Activated naive CD8-positive, alpha-beta T cell treated with anti-CD3 and anti-CD28 coated beads, Interleukin-2, amount 50 U/mL, for 24 hours (primary cell): ENCODE measurements at regions not wholly inside any gene's neighbourhood (a gene's known extent, or its start where the extent isn't known, plus 50 kb on each side); places are given as distances from the start of the nearest gene placed in this dataset.
A peak's percentile ranks its signal among the peaks of the same experiment; 100 is the strongest.

Experiments
- ATAC-seq: fragments of 150-1000 bp; cut with Tn5 transposase; one replicate; pipeline ENCODE4 v1.10.0; 2021
- DNase-seq: peaks from one replicate; pipeline ENCODE4 v3.0.0; 2021
- H3K27ac Mint-ChIP-seq: one replicate; pipeline ENCODE4 v1.8.0; 2021; ENCODE audit warnings: mild to moderate bottlenecking, mixed read lengths
- H3K27me3 Mint-ChIP-seq: one replicate; pipeline ENCODE4 v1.8.0; 2021; ENCODE audit warnings: mixed read lengths
- H3K36me3 Mint-ChIP-seq: one replicate; pipeline ENCODE4 v1.8.0; 2021; ENCODE audit warnings: low read depth, mixed read lengths
- H3K4me1 Mint-ChIP-seq: one replicate; pipeline ENCODE4 v1.8.0; 2021; ENCODE audit warnings: mixed read lengths
- H3K4me3 Mint-ChIP-seq: one replicate; pipeline ENCODE4 v1.8.0; 2021; ENCODE audit warnings: mild to moderate bottlenecking, moderate library complexity, mixed read lengths
- H3K9me3 Mint-ChIP-seq: one replicate; pipeline ENCODE4 v1.8.0; 2021; ENCODE audit warnings: mixed read lengths

DNA sequence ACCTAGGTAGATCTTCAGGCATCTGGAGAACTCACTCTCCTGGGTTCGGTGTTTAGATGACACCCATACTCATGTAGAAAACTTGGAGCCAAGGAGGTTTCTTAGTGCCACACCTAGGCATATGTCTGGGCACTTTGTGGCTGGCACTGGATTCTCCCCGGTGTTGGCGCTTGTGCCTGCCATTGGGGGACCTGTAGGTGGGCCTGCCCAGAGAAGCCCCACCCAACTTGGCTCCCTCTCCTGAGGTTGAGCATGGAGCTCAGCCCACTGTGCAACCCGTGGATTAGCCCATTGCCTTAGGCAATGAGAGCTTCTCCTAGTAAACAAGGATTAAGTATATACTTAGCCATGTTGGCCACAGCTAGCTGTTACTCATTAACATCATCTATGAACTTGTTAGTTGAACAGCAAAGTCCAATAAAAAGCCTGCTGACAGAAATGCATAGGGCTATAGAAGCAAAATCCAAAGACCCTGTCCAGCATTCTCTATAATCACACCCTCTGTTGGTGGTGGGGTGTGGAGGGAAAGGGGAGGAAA, 335.5 kb upstream of the CHORDC1 start:
- Mint-ChIP-seq H3K4me3 (no peak overlapping the region), H3K27me3 (no peaks in the 10 kb centered on the region), H3K36me3 (peaks cover 2% of the 10 kb centered on the region), H3K9me3 (peaks cover 19% of the 10 kb centered on the region), H3K4me1 (no peaks in the 10 kb centered on the region), H3K27ac (no peak overlapping the region)
- no peak for ATAC-seq
- no peak for DNase-seq

DNA sequence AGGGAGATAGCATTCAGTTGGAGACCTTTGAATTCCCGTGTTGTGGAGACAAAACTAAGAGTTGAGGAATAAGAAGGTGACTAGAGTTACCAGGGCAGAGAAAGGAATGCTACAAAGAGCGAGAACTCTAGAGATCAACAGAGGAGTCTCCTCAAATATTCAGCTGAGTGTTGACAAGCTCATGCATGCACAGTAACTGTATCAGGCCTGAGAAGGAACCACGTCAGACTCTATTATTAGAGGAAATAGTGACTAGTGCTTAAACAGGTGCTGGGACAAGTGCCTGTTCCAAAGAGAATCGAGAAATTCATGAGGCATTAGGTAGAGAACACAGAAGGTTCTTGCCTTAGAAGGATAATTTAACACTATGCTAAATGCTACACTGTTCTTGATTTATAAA, 333.8 kb upstream of the CHORDC1 start:
- no peaks in the 10 kb centered on the region for H3K4me1 Mint-ChIP-seq
- H3K4me3 Mint-ChIP-seq: no peak overlapping the region
- no peak for DNase-seq
- H3K36me3 Mint-ChIP-seq: peaks cover 2% of the 10 kb centered on the region
- ATAC-seq: no peak
- peaks cover 19% of the 10 kb centered on the region for H3K9me3 Mint-ChIP-seq
- H3K27me3 Mint-ChIP-seq: no peaks in the 10 kb centered on the region
- no peak overlapping the region for H3K27ac Mint-ChIP-seq

DNA sequence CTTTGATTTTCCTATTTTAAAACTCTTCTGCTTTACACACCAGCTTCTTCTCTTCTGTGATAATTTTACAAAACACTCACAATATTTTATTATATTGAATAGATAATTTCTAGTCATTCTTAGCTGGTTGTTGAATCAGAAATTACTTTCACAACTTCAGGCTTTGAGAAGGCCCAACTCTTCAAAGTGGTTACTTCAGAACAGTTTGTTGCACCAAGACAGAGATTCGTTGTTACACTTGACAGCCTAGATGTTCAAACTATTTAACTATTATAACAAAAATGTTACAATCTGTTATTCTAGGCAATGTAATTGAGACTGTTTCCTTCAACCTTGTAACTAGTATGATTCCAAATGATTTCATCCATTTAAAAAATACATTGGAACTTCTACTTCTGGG, 333.2 kb upstream of the CHORDC1 start:
- Mint-ChIP-seq H3K27ac (no peak overlapping the region), H3K27me3 (no peaks in the 10 kb centered on the region), H3K36me3 (peaks cover 2% of the 10 kb centered on the region), H3K9me3 (peaks cover 19% of the 10 kb centered on the region), H3K4me3 (no peak overlapping the region), H3K4me1 (no peaks in the 10 kb centered on the region)
- DNase-seq (no peak), ATAC-seq (no peak)

DNA sequence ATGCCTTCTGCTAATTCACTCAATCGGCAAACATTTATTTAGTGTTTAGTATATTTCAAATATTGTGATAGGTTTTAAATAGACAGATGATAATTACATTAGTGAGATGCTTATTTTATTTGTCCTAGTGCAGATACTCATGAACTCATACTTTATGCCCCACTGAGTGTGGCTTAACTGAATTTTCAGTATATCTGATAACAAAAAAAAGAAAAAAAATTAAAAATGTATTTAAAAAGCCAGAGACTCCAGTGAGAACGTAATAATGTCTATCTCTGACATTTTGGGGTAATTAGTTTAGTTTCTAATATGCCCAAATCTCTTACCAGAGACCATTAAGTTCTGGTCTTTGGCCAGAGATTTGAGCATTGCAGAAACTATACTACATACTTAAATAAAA, 332.6 kb upstream of the CHORDC1 start:
- Mint-ChIP-seq H3K4me3 (no peak overlapping the region), H3K4me1 (no peaks in the 10 kb centered on the region), H3K27me3 (no peaks in the 10 kb centered on the region), H3K36me3 (peaks cover 2% of the 10 kb centered on the region), H3K27ac (no peak overlapping the region), H3K9me3 (peaks cover 15% of the 10 kb centered on the region)
- DNase-seq (no peak), ATAC-seq (no peak)

DNA sequence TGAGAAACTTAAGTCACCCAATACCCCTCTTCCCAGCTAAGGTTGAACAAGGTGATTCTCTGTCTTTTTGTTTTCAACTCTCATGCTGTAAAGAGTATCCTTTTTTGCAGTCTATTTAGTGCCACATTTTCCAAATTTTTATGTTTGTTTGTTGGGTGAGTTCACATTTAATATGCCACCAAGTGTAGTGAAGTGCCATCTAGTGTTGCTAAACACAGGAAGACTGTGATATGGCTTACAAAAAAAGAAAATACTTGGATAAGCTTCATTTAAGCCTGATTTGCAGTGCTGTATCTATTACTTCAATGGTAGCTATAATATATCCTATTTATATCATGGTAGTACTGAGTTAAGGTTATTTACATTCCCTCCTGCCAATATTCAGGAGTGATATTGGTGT, 319.2 kb upstream of the CHORDC1 start:
- ATAC-seq (no peak), DNase-seq (no peak)
- no peak overlapping the region for H3K27ac Mint-ChIP-seq
- H3K4me1 Mint-ChIP-seq: no peaks in the 10 kb centered on the region
- H3K36me3 Mint-ChIP-seq: no peaks in the 10 kb centered on the region
- no peak overlapping the region for H3K4me3 Mint-ChIP-seq
- H3K9me3 Mint-ChIP-seq: no peaks in the 10 kb centered on the region
- no peaks in the 10 kb centered on the region for H3K27me3 Mint-ChIP-seq

DNA sequence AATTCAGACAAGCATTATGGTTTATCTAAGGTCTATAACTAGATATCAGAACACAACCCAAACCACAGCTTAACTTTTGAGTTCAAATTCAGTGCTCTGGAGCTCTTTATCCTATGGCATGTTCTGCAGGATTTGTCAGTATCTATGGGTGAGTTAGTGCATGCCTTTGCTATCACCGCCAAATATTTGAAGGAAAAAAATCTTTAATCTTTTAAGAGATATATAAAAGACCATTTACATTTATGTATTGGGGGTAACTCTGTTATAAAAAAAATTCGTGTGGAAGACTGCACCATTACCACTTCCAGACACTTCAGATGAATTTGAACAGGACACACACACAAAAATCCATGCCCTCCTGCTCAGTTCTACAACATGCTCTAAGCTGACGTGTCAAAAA, 313.5 kb upstream of the CHORDC1 start:
- ATAC-seq: no peak
- Mint-ChIP-seq H3K9me3 (no peaks in the 10 kb centered on the region), H3K4me3 (no peak overlapping the region), H3K27ac (no peak overlapping the region), H3K36me3 (no peaks in the 10 kb centered on the region), H3K4me1 (no peaks in the 10 kb centered on the region), H3K27me3 (no peaks in the 10 kb centered on the region)
- DNase-seq: no peak

DNA sequence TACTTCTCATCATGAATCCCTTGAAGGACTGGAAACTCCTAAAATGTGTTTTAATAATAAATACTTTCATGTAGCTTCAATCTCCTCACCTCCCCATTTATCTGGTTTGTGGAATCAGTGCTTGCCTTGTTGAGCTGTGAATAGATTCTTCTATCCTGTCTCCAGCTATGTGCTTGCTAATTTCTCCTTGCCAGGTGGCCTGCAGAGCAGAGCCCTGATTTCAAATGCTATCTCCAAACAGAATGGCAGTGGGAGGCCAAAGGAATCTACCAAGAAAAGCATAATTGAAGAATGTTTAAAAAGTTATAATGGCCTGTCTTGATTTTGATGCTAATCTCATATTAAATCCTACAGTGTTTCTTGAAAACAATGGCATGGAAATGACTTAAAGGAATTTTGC, 309.3 kb upstream of the CHORDC1 start:
- Mint-ChIP-seq H3K36me3 (no peaks in the 10 kb centered on the region), H3K4me1 (no peaks in the 10 kb centered on the region), H3K27ac (no peak overlapping the region), H3K27me3 (no peaks in the 10 kb centered on the region), H3K9me3 (no peaks in the 10 kb centered on the region), H3K4me3 (no peak overlapping the region)
- no peak for DNase-seq
- no peak for ATAC-seq

DNA sequence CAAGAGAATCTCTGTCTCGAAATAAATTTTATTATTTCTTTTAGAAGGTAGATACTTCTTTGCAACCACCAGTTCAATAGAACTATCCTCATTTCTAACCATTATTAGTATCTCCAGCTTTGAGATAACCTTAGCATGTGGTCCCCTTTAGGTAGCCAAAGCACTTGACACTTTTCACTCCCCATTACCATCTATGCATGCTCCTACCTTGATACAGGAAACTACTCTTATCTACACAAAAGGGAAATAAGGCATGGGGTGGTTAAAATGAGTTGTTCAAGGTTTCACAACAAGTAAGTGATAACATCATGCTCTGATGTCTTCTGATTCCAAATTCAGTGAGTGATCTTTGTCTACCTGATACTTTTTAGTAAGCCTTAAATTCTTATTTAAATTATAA, 308.2 kb upstream of the CHORDC1 start:
- Mint-ChIP-seq H3K9me3 (no peaks in the 10 kb centered on the region), H3K4me1 (no peaks in the 10 kb centered on the region), H3K27ac (no peak overlapping the region), H3K27me3 (no peaks in the 10 kb centered on the region), H3K4me3 (no peak overlapping the region), H3K36me3 (no peaks in the 10 kb centered on the region)
- DNase-seq: no peak
- no peak for ATAC-seq

DNA sequence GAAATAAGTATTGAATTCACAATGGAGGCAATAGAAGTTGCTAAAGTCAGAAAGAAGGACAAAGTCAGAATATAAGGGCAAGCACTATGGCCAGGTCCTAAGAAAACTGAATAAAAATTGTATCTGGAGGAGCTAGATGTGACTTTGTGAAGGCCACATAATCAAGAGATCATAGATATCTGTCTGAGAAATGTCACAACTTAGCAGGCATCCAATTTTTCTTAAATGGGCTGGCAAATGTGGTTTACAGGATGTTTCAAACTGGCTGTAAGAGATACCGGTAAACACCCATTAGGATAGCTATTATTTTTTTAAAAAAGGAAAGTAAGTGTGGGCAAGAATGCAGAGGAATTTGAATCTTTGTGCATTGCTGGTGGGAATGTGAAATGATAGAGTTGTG, 303.1 kb upstream of the CHORDC1 start:
- DNase-seq (no peak), ATAC-seq (no peak)
- Mint-ChIP-seq H3K27me3 (no peaks in the 10 kb centered on the region), H3K4me3 (no peak overlapping the region), H3K27ac (no peak overlapping the region), H3K9me3 (no peaks in the 10 kb centered on the region), H3K4me1 (no peaks in the 10 kb centered on the region), H3K36me3 (no peaks in the 10 kb centered on the region)

DNA sequence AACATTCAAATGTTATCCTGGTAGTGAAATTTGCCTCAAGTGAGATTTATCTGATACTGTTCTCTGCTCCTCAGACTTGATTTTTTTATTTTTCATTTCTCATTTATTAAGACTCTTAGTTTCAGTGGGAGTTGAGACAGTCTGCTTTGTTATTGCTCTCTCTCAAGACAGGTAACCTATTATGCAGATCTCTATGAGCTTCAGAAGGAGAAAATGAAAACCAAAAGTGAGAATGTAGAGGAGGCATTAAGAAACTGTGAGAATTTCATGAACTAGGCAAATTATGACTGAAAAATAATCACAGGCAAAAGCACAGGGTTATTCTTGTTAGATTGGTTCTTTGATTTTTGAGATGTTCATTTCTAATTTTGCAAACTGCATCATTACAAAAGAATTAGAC, 290.0 kb upstream of the CHORDC1 start:
- Mint-ChIP-seq H3K4me3 (no peak overlapping the region), H3K27ac (no peak overlapping the region), H3K9me3 (peaks cover 17% of the 10 kb centered on the region), H3K4me1 (no peaks in the 10 kb centered on the region), H3K27me3 (no peaks in the 10 kb centered on the region), H3K36me3 (no peaks in the 10 kb centered on the region)
- no peak for DNase-seq
- no peak for ATAC-seq

DNA sequence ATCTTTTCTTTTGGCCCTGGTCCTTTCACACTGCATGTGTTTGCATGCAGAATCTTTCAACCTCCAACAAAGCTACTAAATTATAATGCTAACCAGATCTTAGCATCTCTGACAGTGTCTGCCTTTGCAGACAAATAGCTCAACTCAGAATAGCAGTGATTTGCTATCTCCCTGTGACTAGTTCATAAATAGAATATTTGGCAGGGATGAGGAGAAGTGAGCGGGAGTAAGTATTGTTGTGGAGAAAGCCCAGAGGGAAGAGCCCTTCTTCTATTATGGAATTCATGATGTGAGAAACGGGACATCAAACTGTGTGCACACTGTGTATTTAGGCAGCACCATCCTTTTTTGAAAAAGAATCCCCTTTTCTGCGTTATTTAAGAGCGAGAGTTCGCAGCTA, 288.0 kb upstream of the CHORDC1 start:
- no peak for ATAC-seq
- H3K27me3 Mint-ChIP-seq: no peaks in the 10 kb centered on the region
- no peaks in the 10 kb centered on the region for H3K4me1 Mint-ChIP-seq
- peaks cover 14% of the 10 kb centered on the region for H3K9me3 Mint-ChIP-seq
- H3K4me3 Mint-ChIP-seq: no peak overlapping the region
- H3K36me3 Mint-ChIP-seq: no peaks in the 10 kb centered on the region
- no peak for DNase-seq
- H3K27ac Mint-ChIP-seq: no peak overlapping the region

DNA sequence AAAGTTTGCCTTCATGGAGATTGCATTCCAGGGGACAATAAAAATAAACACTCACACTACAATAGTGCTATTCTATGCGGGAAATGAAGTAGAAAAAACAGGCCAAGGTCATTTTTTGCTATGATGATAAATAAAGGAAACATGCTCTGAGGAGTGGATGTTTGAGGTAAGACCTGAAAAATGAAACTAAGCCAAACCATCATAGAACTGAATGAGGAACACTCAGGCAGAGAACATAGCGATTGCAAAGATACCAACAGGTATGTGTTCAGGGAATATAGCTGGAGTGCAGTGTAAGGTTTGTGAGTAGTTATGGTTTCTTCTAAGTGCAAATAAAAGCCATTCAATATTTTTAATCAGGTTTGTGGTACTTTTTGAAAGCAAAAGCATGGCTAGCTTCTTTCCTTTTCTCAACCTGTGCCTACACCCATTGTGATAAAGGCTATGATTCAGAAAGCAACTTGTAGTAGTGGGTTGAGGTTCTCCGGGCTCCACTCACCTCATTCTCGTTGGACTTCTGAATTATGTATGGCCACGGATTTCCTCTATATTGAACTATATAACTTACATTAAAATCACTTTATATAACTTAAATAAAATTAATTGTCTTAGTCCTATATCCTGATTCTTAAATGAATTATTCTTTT, 278.2 kb upstream of the CHORDC1 start:
- peaks cover 25% of the 10 kb centered on the region for H3K9me3 Mint-ChIP-seq

DNA sequence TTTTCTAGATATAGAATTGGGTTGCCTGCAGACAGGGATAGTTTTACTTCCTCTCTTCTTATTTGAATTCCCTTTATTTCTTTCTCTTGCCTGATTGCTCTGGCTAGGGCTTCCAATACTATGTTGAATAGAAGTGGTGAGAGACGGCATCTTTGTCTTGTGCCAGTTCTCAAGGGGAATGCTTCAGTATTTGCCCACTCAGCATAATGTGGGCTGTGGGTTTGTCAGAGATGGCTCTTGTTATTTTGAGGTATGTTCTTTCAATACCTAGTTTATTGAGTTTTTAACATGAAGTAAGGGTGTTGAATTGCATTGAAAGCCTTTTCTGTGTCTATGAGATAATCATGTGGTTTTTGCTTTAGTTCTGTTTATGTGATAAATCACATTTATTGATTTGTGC, 273.9 kb upstream of the CHORDC1 start:
- no peaks in the 10 kb centered on the region for H3K36me3 Mint-ChIP-seq
- no peak overlapping the region for H3K4me3 Mint-ChIP-seq
- no peaks in the 10 kb centered on the region for H3K27me3 Mint-ChIP-seq
- H3K9me3 Mint-ChIP-seq: peaks cover 32% of the 10 kb centered on the region
- H3K4me1 Mint-ChIP-seq: no peaks in the 10 kb centered on the region
- no peak overlapping the region for H3K27ac Mint-ChIP-seq
- ATAC-seq (no peak), DNase-seq (no peak)

More for the DNA sequence above, 278.2 kb upstream of the CHORDC1 start:
- Mint-ChIP-seq H3K4me1 (no peaks in the 10 kb centered on the region), H3K4me3 (no peak overlapping the region), H3K27me3 (no peaks in the 10 kb centered on the region), H3K36me3 (no peaks in the 10 kb centered on the region), H3K27ac (no peak overlapping the region)
- ATAC-seq (no peak), DNase-seq (no peak)

DNA sequence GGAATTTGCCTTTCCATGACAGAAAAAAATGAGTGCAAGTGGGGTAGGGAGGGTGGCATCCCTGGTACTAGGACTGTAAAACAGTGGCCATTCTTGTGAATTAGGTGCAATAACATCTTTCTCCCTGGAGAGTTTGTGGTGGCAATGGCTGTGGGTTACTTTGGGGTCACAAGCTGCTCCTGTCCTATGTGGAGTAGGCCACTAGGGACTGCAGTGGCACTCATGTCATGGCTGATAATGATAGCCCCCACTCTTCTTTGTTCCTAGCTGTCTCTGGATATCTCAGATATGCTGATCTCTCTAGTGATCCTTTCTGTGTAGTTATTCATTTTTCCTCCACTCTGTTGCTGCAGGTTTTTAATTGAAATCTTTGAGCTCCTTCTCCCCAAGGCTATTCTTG, 270.5 kb upstream of the CHORDC1 start:
- no peak for ATAC-seq
- no peak overlapping the region for H3K4me3 Mint-ChIP-seq
- no peak overlapping the region for H3K27ac Mint-ChIP-seq
- H3K4me1 Mint-ChIP-seq: no peaks in the 10 kb centered on the region
- H3K27me3 Mint-ChIP-seq: no peaks in the 10 kb centered on the region
- peaks cover 28% of the 10 kb centered on the region for H3K9me3 Mint-ChIP-seq
- H3K36me3 Mint-ChIP-seq: no peaks in the 10 kb centered on the region
- DNase-seq: no peak

DNA sequence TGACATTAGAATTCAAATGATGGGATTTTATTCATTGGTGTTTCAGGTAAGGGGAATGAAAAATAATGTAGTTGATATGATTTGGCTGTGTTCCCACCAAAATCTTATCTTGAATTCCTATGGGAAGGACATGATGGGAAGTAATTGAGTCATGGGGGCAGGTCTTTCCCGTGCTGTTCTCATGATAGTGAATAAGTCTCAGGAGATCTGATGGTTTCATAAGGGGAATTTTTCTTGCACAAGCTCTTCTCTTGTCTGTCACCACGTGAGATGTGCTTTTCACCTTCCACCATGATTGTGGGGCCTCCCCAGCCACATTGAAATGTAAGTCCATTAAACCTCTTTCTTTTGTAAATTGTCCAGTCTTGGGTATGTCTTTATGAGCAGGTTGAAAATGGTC, 268.6 kb upstream of the CHORDC1 start:
- no peak overlapping the region for H3K27ac Mint-ChIP-seq
- peaks cover 12% of the 10 kb centered on the region for H3K9me3 Mint-ChIP-seq
- H3K4me3 Mint-ChIP-seq: no peak overlapping the region
- H3K36me3 Mint-ChIP-seq: no peaks in the 10 kb centered on the region
- DNase-seq: no peak
- H3K4me1 Mint-ChIP-seq: no peaks in the 10 kb centered on the region
- ATAC-seq: no peak
- no peaks in the 10 kb centered on the region for H3K27me3 Mint-ChIP-seq

DNA sequence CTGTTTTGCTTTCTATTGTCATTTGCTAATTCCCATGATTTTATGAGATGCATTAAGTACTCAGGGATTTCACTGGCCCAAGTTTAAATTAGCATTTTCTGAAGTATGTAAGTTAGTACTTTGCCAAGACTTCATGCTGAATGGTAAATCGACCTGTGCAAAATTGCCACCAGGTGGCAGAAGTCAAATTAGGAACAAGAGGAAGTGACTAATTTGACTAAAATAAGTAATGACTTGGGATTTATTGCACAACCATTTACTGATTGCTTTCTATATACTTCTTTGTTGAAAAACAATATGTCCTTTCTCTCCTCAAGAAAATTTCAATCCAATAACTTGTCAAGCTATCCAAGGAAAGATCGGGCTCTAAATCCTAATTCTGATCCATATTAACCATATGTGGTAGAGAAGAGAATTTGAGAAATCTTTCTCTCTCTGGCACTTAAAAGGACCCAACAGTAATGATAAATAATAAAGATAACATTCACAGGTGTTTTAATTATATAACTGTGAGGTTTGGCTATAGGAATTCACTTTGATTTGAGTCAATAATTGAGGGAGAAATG, 253.7 kb upstream of the CHORDC1 start:
- no peak overlapping the region for H3K4me3 Mint-ChIP-seq
- no peaks in the 10 kb centered on the region for H3K27me3 Mint-ChIP-seq
- H3K9me3 Mint-ChIP-seq: no peaks in the 10 kb centered on the region
- DNase-seq: peak; percentile 4
- ATAC-seq: no peak
- no peaks in the 10 kb centered on the region for H3K36me3 Mint-ChIP-seq
- no peak overlapping the region for H3K27ac Mint-ChIP-seq
- no peaks in the 10 kb centered on the region for H3K4me1 Mint-ChIP-seq
